Fibroblast of the aortic adventitia (primary cell): ENCODE measurements at regions not wholly inside any gene's neighbourhood (a gene's known extent, or its start where the extent isn't known, plus 50 kb on each side); places are given as distances from the start of the nearest gene placed in this dataset.
"Not testable (repeated sequence)": the region's sequence is repeated elsewhere in the genome, so short reads cannot be mapped to it uniquely, and the experiment has no call there.

Experiments
- DNase-seq: peaks from one replicate; pipeline ENCODE4 v3.0.0-alpha.2; 2010; ENCODE audit warnings: low read depth
- H3K4me3 ChIP-seq: 2 replicates; pipeline ENCODE4 v1.5.1; 2011; ENCODE audit warnings: low read depth, mild to moderate bottlenecking, control low read depth, low read length, moderate library complexity
- CTCF ChIP-seq: IDR thresholded peaks from 2 replicates; pipeline ENCODE4 v1.5.1; 2011; ENCODE audit warnings: mild to moderate bottlenecking, low read length, control low read depth, inconsistent platforms; ENCODE audit not compliant: insufficient read depth

GRCh38 chr1:14168326-14169063, 430.0 kb upstream of the KAZN start:
- DNase-seq, result no peak
- no peak overlapping the region for H3K4me3 ChIP-seq
- no peak for TF ChIP-seq CTCF

DNA sequence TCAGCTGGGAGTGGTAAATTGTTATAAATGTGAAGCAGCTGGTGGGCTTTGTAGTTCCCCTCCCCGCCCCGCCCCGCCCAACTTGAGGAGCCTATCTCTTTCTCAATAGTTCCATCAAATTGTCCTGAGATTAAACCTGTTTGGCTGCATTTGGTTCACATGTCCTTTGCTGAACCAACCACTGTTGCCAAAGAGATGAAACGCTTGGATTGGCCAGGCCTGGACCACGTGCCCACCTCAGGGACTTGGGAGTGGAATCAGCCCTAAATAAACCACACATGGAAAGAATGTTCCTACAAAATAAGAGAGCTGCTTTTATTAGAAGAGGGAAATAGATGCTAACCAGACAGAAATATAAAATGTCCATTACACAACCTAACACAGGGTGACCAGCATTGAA, 424.9 kb upstream of the KAZN start:
- no peak for DNase-seq
- H3K4me3 ChIP-seq, result no peak overlapping the region
- no peak for TF ChIP-seq CTCF

DNA sequence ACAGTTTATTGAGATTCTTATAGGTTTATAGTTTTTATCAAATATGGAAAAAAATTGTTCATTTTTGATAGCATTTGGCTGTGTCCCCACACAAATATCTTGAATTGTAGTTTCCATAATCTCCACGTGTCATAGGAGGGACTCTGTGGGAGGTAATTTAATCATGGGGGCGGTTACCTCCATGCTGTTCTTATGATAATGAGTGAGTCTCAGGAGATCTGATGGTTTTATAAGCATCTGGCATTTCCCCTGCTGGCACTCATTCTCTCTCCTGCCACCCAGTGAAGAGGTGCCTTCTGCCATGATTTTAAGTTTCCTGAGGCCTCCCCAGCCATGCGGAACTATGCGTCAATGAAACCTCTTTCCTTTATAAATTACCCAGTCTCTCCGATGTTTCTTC, 420.6 kb upstream of the KAZN start:
- not testable (repeated sequence) for H3K4me3 ChIP-seq

DNA sequence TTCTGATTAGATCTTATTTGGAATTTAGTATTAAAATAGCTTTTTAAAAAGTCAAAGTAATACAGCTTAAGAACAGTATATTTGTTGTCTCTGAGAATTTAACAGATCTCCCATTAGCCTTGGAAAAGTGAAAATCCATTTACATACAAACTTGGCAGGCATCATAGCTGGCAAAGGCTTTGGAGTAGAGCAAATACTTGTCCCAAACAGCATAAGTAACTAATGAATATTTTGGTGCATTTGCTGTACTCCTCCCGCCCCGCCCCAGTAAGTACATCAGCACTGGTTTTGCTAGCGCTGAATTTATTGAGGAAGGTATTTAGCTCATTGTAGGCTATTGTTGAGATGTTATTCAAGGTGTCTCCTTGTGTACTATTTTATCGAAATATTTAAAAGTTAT, 417.7 kb upstream of the KAZN start:
- H3K4me3 ChIP-seq, result no peak overlapping the region
- no peak for TF ChIP-seq CTCF
- DNase-seq, result no peak

More for the DNA sequence above, 420.6 kb upstream of the KAZN start:
- not testable (repeated sequence) for DNase-seq

GRCh38 chr1:14181191-14181795, 417.2 kb upstream of the KAZN start:
- no peak for DNase-seq
- no peak for TF ChIP-seq CTCF
- no peak overlapping the region for H3K4me3 ChIP-seq

GRCh38 chr1:14182856-14183255, 415.6 kb upstream of the KAZN start:
- H3K4me3 ChIP-seq, result no peak overlapping the region
- DNase-seq, result no peak
- no peak for TF ChIP-seq CTCF

DNA sequence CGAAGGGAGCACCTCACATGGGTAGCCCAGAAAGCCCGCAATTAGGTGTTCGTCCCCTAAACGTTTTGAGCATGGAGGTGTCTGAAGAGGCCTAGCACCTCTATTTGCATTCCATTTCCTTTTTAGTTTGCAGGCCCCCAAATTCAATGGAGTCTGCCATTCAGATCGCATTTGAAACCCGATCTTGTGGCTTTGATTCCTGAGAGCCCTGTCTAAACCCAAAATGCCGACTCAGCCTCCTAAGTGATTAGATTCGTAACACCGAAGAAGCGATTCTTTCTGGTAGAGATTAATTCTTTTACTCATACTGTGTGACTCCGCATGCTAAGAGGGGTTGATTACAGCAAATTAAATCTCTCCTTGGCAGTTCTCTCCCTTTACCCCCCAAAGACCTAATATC, 415.2 kb upstream of the KAZN start:
- H3K4me3 ChIP-seq, result no peak overlapping the region
- DNase-seq, result no peak
- no peak for TF ChIP-seq CTCF
